Neural cell (in vitro differentiated cells): ENCODE measurements at regions not wholly inside any gene's neighbourhood (a gene's known extent, or its start where the extent isn't known, plus 50 kb on each side); places are given as distances from the start of the nearest gene placed in this dataset.

Source experiments
- CTCF ChIP-seq: fragments of 450-650 bp; IDR thresholded peaks from 2 replicates; pipeline ENCODE4 v1.5.1; 2014; ENCODE audit warnings: antibody characterized with exemption, mild to moderate bottlenecking, moderate library complexity; ENCODE audit not compliant: poor library complexity, severe bottlenecking
- EP300 ChIP-seq: fragments of 450-650 bp; conservative IDR thresholded peaks from 2 replicates; pipeline ENCODE4 v1.6.1; 2014; ENCODE audit warnings: antibody characterized with exemption, mild to moderate bottlenecking, moderate library complexity; ENCODE audit not compliant: poor library complexity, severe bottlenecking
- EZH2 ChIP-seq: fragments of 200-600, 300-800 bp; shearing (Covaris generic), sonication (generic); IDR thresholded peaks from 2 replicates; pipeline ENCODE4 v1.6.1; 2014; ENCODE audit warnings: antibody characterized with exemption, low read length, borderline replicate concordance, mild to moderate bottlenecking; ENCODE audit not compliant: insufficient read depth, poor library complexity, severe bottlenecking
- MXI1 ChIP-seq: fragments of 450-650 bp; conservative IDR thresholded peaks from 2 replicates; pipeline ENCODE4 v1.6.1; 2014; ENCODE audit warnings: antibody characterized with exemption, mild to moderate bottlenecking; ENCODE audit not compliant: poor library complexity, severe bottlenecking
- POLR2AphosphoS5 ChIP-seq: IDR thresholded peaks from 2 replicates; pipeline ENCODE4 v1.6.1; 2012
- RAD21 ChIP-seq: fragments of 450-650 bp; conservative IDR thresholded peaks from 2 replicates; pipeline ENCODE4 v1.6.1; 2014; ENCODE audit warnings: antibody characterized with exemption, mild to moderate bottlenecking, moderate library complexity
- REST ChIP-seq: IDR thresholded peaks from 2 replicates; pipeline ENCODE4 v1.6.1; 2012; ENCODE audit warnings: borderline replicate concordance
- SMC3 ChIP-seq: fragments of 450-650 bp; conservative IDR thresholded peaks from 2 replicates; pipeline ENCODE4 v1.6.1; 2014; ENCODE audit warnings: antibody characterized with exemption, mild to moderate bottlenecking, moderate library complexity; ENCODE audit not compliant: poor library complexity
- TAF1 ChIP-seq: IDR thresholded peaks from 2 replicates; pipeline ENCODE4 v1.6.1; 2012; ENCODE audit warnings: low read depth

GRCh38 chr11:16596231-16596630 is 142.2 kb upstream of the C11orf58 start:
- TF ChIP-seq CTCF = no peak
- TF ChIP-seq EZH2 = no peak
- TF ChIP-seq SMC3 = no peak
- peak; percentile 61 for TF ChIP-seq EP300
- no peak for TF ChIP-seq TAF1
- no peak for TF ChIP-seq POLR2AphosphoS5
- TF ChIP-seq REST = no peak
- no peak for TF ChIP-seq MXI1
- TF ChIP-seq RAD21 = no peak
